B cell (primary cell): ENCODE measurements at regions not wholly inside any gene's neighbourhood (a gene's known extent, or its start where the extent isn't known, plus 50 kb on each side); places are given as distances from the start of the nearest gene placed in this dataset.

ENCODE experiments used
- ATAC-seq: fragments of 200-7000 bp; cut with Tn5 transposase; one replicate; pipeline ENCODE4 v1.10.0; 2021; ENCODE audit warnings: low read depth, mild to moderate bottlenecking, moderate number of reproducible peaks, moderate library complexity
- CTCF ChIA-PET: fragments of 350-600 bp; sonication (Branson Sonifier 250); formaldehyde crosslinking; loops from one replicate; lab custom pipeline; 2021; ENCODE audit warnings: antibody characterized with exemption, inconsistent platforms; lab: Charles Lee
- POLR2A ChIA-PET: fragments of 350-600 bp; sonication (Branson Sonifier 250); formaldehyde crosslinking; loops from one replicate; lab custom pipeline; 2021; ENCODE audit warnings: antibody characterized with exemption; lab: Charles Lee
- DNase-seq: peaks from one replicate; pipeline ENCODE4 v3.0.0; 2013
- H2AFZ ChIP-seq: 2 replicates; pipeline ENCODE4 v1.6.1; 2012; ENCODE audit warnings: mild to moderate bottlenecking, low read depth, low read length; ENCODE audit not compliant: insufficient read depth, poor library complexity, severe bottlenecking
- H3K27ac ChIP-seq, 2 donors: 1 replicate in 1 of 2; 2 replicates in 1 of 2; pipeline ENCODE4 v1.5.1; 2012 to 2013; ENCODE audit warnings: low read length in 2 of 2, mild to moderate bottlenecking in 2 of 2, moderate library complexity in 1 of 2
- H3K27me3 ChIP-seq, 4 experiments: fragments of 200-600 bp in 1 of 4; sonication (generic) in 1 of 4; replicated peaks in 1 of 4; 1 replicate in 2 of 4; 2 replicates in 2 of 4; pipeline versions ENCODE4 v1.6.1 to v1.7.0; 2013 to 2016; ENCODE audit warnings: low read length in 3 of 4, mild to moderate bottlenecking in 2 of 4, mixed read lengths in 1 of 4, moderate library complexity in 1 of 4; ENCODE audit not compliant: insufficient read depth in 4 of 4, control insufficient read depth in 3 of 4; ENCODE audit errors: control extremely low read depth in 1 of 4
- H3K36me3 ChIP-seq, 2 experiments: replicated peaks in 1 of 2; 1 replicate in 1 of 2; 2 replicates in 1 of 2; pipeline versions ENCODE4 v1.6.1 to v1.7.1; 2013; ENCODE audit warnings: low read length in 1 of 2; ENCODE audit not compliant: insufficient read depth in 2 of 2, control insufficient read depth in 1 of 2; ENCODE audit errors: control extremely low read depth in 1 of 2, extremely low read depth in 1 of 2
- H3K4me1 ChIP-seq, 2 donors: fragments of 200-600 bp in 1 of 2; sonication (generic) in 1 of 2; 1 replicate in 1 of 2; 2 replicates in 1 of 2; pipeline versions ENCODE4 v1.5.1 to v1.6.1; 2013 to 2017; ENCODE audit warnings: low read length in 2 of 2; ENCODE audit not compliant: control insufficient read depth in 2 of 2, insufficient read depth in 2 of 2
- H3K4me2 ChIP-seq: replicated peaks from 2 replicates; pipeline ENCODE3; 2012; ENCODE audit warnings: mild to moderate bottlenecking, low read depth, low read length; ENCODE audit not compliant: poor library complexity, severe bottlenecking
- H3K4me3 ChIP-seq, 5 experiments: fragments of 200-600 bp in 1 of 5; sonication (generic) in 1 of 5; 1 replicate in 3 of 5; 2 replicates in 2 of 5; pipeline versions ENCODE4 v1.5.1 to v1.7.0; 2011 to 2016; ENCODE audit warnings: low read length in 4 of 5, mild to moderate bottlenecking in 4 of 5, low read depth in 2 of 5, control low read depth in 1 of 5, moderate library complexity in 1 of 5; ENCODE audit not compliant: insufficient read depth in 1 of 5; ENCODE audit errors: control extremely low read depth in 1 of 5, extremely low read depth in 1 of 5
- H3K79me2 ChIP-seq: fragments of 200-600 bp; sonication (generic); one replicate; pipeline ENCODE4 v1.6.0; 2016; ENCODE audit warnings: low read length; ENCODE audit not compliant: control insufficient read depth, insufficient read depth
- H3K9ac ChIP-seq: fragments of 200-600 bp; sonication (generic); 2 replicates; pipeline ENCODE4 v1.6.1; 2017; ENCODE audit warnings: mild to moderate bottlenecking, low read length, moderate library complexity
- H3K9me3 ChIP-seq, 3 donors: one replicate each; pipeline versions ENCODE4 v1.6.1 to v1.7.1; 2013; ENCODE audit warnings: low read length in 2 of 3; ENCODE audit not compliant: control insufficient read depth in 2 of 3, insufficient read depth in 1 of 3; ENCODE audit errors: control extremely low read depth in 1 of 3
- H4K20me1 ChIP-seq: 2 replicates; pipeline ENCODE4 v1.6.0; 2012; ENCODE audit warnings: mild to moderate bottlenecking, low read length; ENCODE audit not compliant: insufficient read depth, control insufficient read depth, poor library complexity, severe bottlenecking
- H3K27ac Mint-ChIP-seq: one replicate; pipeline ENCODE4 v1.8.0; 2021; ENCODE audit warnings: mixed read lengths
- H3K27me3 Mint-ChIP-seq: one replicate; pipeline ENCODE4 v1.8.0; 2021; ENCODE audit warnings: mixed read lengths
- H3K4me1 Mint-ChIP-seq: one replicate; pipeline ENCODE4 v1.8.0; 2021; ENCODE audit warnings: mixed read lengths
- H3K4me3 Mint-ChIP-seq: one replicate; pipeline ENCODE4 v1.8.0; 2021; ENCODE audit warnings: mixed read lengths
- H3K9me3 Mint-ChIP-seq: one replicate; pipeline ENCODE4 v1.8.0; 2022; ENCODE audit warnings: mixed read lengths; ENCODE audit not compliant: insufficient read depth
- CTCF ChIP-seq: fragments of 200-600 bp; IDR thresholded peaks from one replicate; pipeline ENCODE4 v1.8.0; 2022; ENCODE audit warnings: antibody characterized with exemption, mild to moderate bottlenecking
- EZH2 ChIP-seq: IDR thresholded peaks from 2 replicates; pipeline ENCODE4 v1.6.1; 2012; ENCODE audit warnings: borderline replicate concordance, low read depth, mild to moderate bottlenecking, moderate library complexity, low read length; ENCODE audit not compliant: insufficient read depth, poor library complexity, severe bottlenecking
- WGBS: methylation state at CpG from one replicate; pipeline ENCODE4 v1.1.5; 2013; ENCODE audit warnings: missing lambda C conversion rate; ENCODE audit not compliant: insufficient coverage; 5-methylcytosine and 5-hydroxymethylcytosine counted together
- intact Hi-C: fragments of 100-400 bp; cut with micrococcal nuclease; formaldehyde crosslinking; loops from one replicate; pipeline ENCODE4 v1.10.0; 2022

- peaks cover 7% of the 10 kb centered on the region for H3K9me3 Mint-ChIP-seq
- H3K4me3 Mint-ChIP-seq, result no peak overlapping the region
- POLR2A ChIA-PET, result no interaction called here
- no CpG with 5 or more reads among the region's 4 CpGs for WGBS
- Histone ChIP-seq H3K36me3 (no peaks in the 10 kb centered on the region), H3K4me2 (no peak overlapping the region), H2AFZ (no peak overlapping the region), H3K9ac (no peak overlapping the region), H4K20me1 (no peaks in the 10 kb centered on the region), H3K4me1 (no peaks in the 10 kb centered on the region), H3K4me3 (no peak overlapping the region), H3K79me2 (no peaks in the 10 kb centered on the region), H3K9me3 (no peaks in the 10 kb centered on the region), H3K27ac (no peak overlapping the region), H3K27me3 (no peaks in the 10 kb centered on the region)
- CTCF ChIA-PET, result no interaction called here
- no peak for DNase-seq
- intact Hi-C loops, result no loop called here
- H3K4me1 Mint-ChIP-seq, result no peaks in the 10 kb centered on the region
- TF ChIP-seq CTCF (no peak), EZH2 (no peak)
- no peak for ATAC-seq
- H3K27me3 Mint-ChIP-seq, result no peaks in the 10 kb centered on the region
- no peak overlapping the region for H3K27ac Mint-ChIP-seq
These were observed 146.3 kb downstream of the TMX3 start for GRCh38 chr18:68568364-68569155.

- no peaks in the 10 kb centered on the region for H3K27me3 Mint-ChIP-seq
- no peaks in the 10 kb centered on the region for H4K20me1 ChIP-seq
- no peak overlapping the region for H3K27ac ChIP-seq
- ChIA-PET POLR2A (no interaction called here), CTCF (no interaction called here)
- H3K79me2 ChIP-seq, result no peaks in the 10 kb centered on the region
- WGBS, result no CpG with 5 or more reads among the region's 2 CpGs
- no peaks in the 10 kb centered on the region for H3K4me1 ChIP-seq
- H2AFZ ChIP-seq, result no peak overlapping the region
- intact Hi-C loops, result no loop called here
- H3K4me3 Mint-ChIP-seq, result no peak overlapping the region
- DNase-seq (no peak), ATAC-seq (no peak)
- H3K36me3 ChIP-seq, result no peaks in the 10 kb centered on the region
- no peaks in the 10 kb centered on the region for H3K9me3 ChIP-seq
- H3K4me2 ChIP-seq, result no peak overlapping the region
- H3K4me3 ChIP-seq, result no peak overlapping the region
- H3K9me3 Mint-ChIP-seq, result peaks cover 5% of the 10 kb centered on the region
- H3K27me3 ChIP-seq, result no peaks in the 10 kb centered on the region
- H3K4me1 Mint-ChIP-seq, result no peaks in the 10 kb centered on the region
- no peak overlapping the region for H3K9ac ChIP-seq
- H3K27ac Mint-ChIP-seq, result no peak overlapping the region
- TF ChIP-seq CTCF (no peak), EZH2 (no peak)
These were observed 147.9 kb downstream of the TMX3 start for GRCh38 chr18:68566991-68567390.
